ENCODE measurements at regions not wholly inside any gene's neighbourhood (a gene's known extent, or its start where the extent isn't known, plus 50 kb on each side); places are given as distances from the start of the nearest gene placed in this dataset.
A peak's percentile ranks its signal among the peaks of the same experiment; 100 is the strongest.

DNA sequence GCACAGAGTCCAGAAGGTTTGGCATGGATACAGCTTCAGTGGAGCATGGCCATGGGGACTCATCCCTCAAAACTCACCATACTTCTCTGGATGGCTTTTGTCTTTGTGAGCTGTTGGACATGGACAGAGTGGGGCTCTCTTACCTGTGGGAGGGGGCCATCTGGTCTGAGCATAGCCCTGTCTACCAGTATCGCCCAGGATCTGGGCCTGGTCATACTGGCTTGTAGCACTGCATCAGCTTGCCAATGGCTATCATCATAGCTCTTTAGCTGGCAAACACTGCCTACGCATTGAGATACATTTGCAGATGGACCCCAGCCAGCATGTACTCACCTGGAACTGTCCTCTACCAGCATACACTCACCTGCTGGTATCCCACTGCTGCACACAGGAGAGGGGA is 975.2 kb upstream of the NOVA1 start:
- no peaks in the 10 kb centered on the region for H3K27me3 Mint-ChIP-seq (ENCODE audit: low read depth, poor library complexity)
- no peak for TF ChIP-seq CTCF (IDR thresholded peaks at IDR 0.05)
- peaks cover 4% of the 10 kb centered on the region for H3K9me3 Mint-ChIP-seq
- no peak for DNase-seq
- H3K4me1 Mint-ChIP-seq: no peaks in the 10 kb centered on the region
- no peak overlapping the region for H3K4me3 Mint-ChIP-seq
- no peaks in the 10 kb centered on the region for H3K36me3 Mint-ChIP-seq (ENCODE audit: low read depth)
- H3K27ac Mint-ChIP-seq: no peak overlapping the region

DNA sequence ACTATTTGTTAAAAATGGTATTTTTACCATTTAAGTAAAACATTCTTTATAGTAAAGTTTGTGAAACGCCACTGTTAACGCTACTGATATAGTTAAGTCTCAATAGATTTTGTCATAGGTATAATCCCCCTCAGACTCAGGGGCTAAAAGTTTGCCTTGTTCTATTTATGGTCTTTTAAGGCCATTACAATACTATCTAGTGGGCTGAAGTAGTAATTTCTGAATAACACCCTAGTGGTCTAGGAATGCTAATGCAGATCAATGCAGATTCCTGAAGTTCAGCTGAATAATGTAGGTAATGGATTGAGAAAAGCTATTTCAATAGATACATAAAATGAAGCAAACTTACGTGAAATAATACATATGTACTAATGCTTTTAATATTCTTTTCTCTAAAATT is 989.3 kb upstream of the NOVA1 start:
- H3K4me1 Mint-ChIP-seq: no peaks in the 10 kb centered on the region
- TF ChIP-seq CTCF (IDR thresholded peaks at IDR 0.05): peak; percentile 24
- no peak overlapping the region for H3K4me3 Mint-ChIP-seq
- H3K9me3 Mint-ChIP-seq: no peaks in the 10 kb centered on the region
- no peak for DNase-seq
- no peaks in the 10 kb centered on the region for H3K36me3 Mint-ChIP-seq (ENCODE audit: low read depth)
- no peaks in the 10 kb centered on the region for H3K27me3 Mint-ChIP-seq (ENCODE audit: low read depth, poor library complexity)
- H3K27ac Mint-ChIP-seq: no peak overlapping the region

- H3K27me3 Mint-ChIP-seq (ENCODE audit: low read depth, poor library complexity): no peaks in the 10 kb centered on the region
- H3K4me1 Mint-ChIP-seq: peaks cover 10% of the 10 kb centered on the region
- H3K4me3 Mint-ChIP-seq: no peak overlapping the region
- peak overlapping the region; percentile 32 for H3K27ac Mint-ChIP-seq
- H3K9me3 Mint-ChIP-seq: no peaks in the 10 kb centered on the region
- TF ChIP-seq CTCF (IDR thresholded peaks at IDR 0.05): no peak
- H3K36me3 Mint-ChIP-seq (ENCODE audit: low read depth): no peaks in the 10 kb centered on the region
- no peak for DNase-seq
Measured at GRCh38 chr14:27605282-27605681, 1007.4 kb upstream of the NOVA1 start.

GRCh38 chr14:27608377-27608776 is 1010.5 kb upstream of the NOVA1 start:
- Mint-ChIP-seq H3K27ac (peak overlapping the region; percentile 55), H3K4me3 (no peak overlapping the region), H3K36me3 (ENCODE audit: low read depth) (no peaks in the 10 kb centered on the region), H3K9me3 (no peaks in the 10 kb centered on the region), H3K27me3 (ENCODE audit: low read depth, poor library complexity) (no peaks in the 10 kb centered on the region), H3K4me1 (peaks cover 10% of the 10 kb centered on the region)
- TF ChIP-seq CTCF (IDR thresholded peaks at IDR 0.05): no peak
- DNase-seq: no peak

- Mint-ChIP-seq H3K36me3 (ENCODE audit: low read depth) (no peaks in the 10 kb centered on the region), H3K9me3 (no peaks in the 10 kb centered on the region), H3K27ac (no peak overlapping the region), H3K4me1 (peaks cover 10% of the 10 kb centered on the region), H3K27me3 (ENCODE audit: low read depth, poor library complexity) (no peaks in the 10 kb centered on the region), H3K4me3 (no peak overlapping the region)
- DNase-seq: no peak
- no peak for TF ChIP-seq CTCF (IDR thresholded peaks at IDR 0.05)
Measured at GRCh38 chr14:27612121-27612520, 1014.3 kb upstream of the NOVA1 start.

GRCh38 chr14:27613102-27613501 is 1015.3 kb upstream of the NOVA1 start:
- H3K36me3 Mint-ChIP-seq (ENCODE audit: low read depth): no peaks in the 10 kb centered on the region
- DNase-seq: no peak
- H3K4me1 Mint-ChIP-seq: peaks cover 4% of the 10 kb centered on the region

More at GRCh38 chr14:27613102-27613501, 1015.3 kb upstream of the NOVA1 start:
- Mint-ChIP-seq H3K27ac (no peak overlapping the region), H3K27me3 (ENCODE audit: low read depth, poor library complexity) (peaks cover 4% of the 10 kb centered on the region), H3K4me3 (no peak overlapping the region), H3K9me3 (no peaks in the 10 kb centered on the region)
- TF ChIP-seq CTCF (IDR thresholded peaks at IDR 0.05): no peak

Measured in nephron progenitor cell (in vitro differentiated cells).